Skeletal muscle cell (primary cell): ENCODE measurements at regions not wholly inside any gene's neighbourhood (a gene's known extent, or its start where the extent isn't known, plus 50 kb on each side); places are given as distances from the start of the nearest gene placed in this dataset.
A peak's percentile ranks its signal among the peaks of the same experiment; 100 is the strongest.
"Not testable (repeated sequence)": the region's sequence is repeated elsewhere in the genome, so short reads cannot be mapped to it uniquely, and the experiment has no call there.

ENCODE experiments used
- DNase-seq: peaks from one replicate; pipeline ENCODE4 v3.0.0-alpha.2; 2010; ENCODE audit warnings: low read depth
- H3K4me3 ChIP-seq: 2 replicates; pipeline ENCODE4 v1.5.1; 2011; ENCODE audit warnings: low read depth, mild to moderate bottlenecking, control low read depth, low read length, moderate library complexity

GRCh38 chrY:11107127-11107918, 1579.6 kb downstream of the TSPY10 start:
- DNase-seq, H3K4me3 ChIP-seq: not testable (repeated sequence)

- DNase-seq, H3K4me3 ChIP-seq: not testable (repeated sequence)
Measured at GRCh38 chrY:11151724-11152123, 1549.3 kb upstream of the USP9Y start.

- DNase-seq, H3K4me3 ChIP-seq: not testable (repeated sequence)
Measured at GRCh38 chrY:11156100-11156499, 1544.9 kb upstream of the USP9Y start.

GRCh38 chrY:11156846-11157245, 1544.2 kb upstream of the USP9Y start:
- not testable (repeated sequence) for H3K4me3 ChIP-seq, DNase-seq

GRCh38 chrY:11177033-11177432, 1524.0 kb upstream of the USP9Y start:
- not testable (repeated sequence) for H3K4me3 ChIP-seq, DNase-seq

GRCh38 chrY:11201133-11201532, 1499.9 kb upstream of the USP9Y start:
- not testable (repeated sequence) for H3K4me3 ChIP-seq, DNase-seq

- H3K4me3 ChIP-seq, result peak overlapping the region; percentile 27
- DNase-seq, result not testable (repeated sequence)
Measured at GRCh38 chrY:11214851-11215250, 1486.2 kb upstream of the USP9Y start.
